GM19238 (cell line): ENCODE measurements at regions not wholly inside any gene's neighbourhood (a gene's known extent, or its start where the extent isn't known, plus 50 kb on each side); places are given as distances from the start of the nearest gene placed in this dataset.

Experiments used
- DNase-seq: peaks from one replicate; pipeline ENCODE4 v3.0.0; 2011; ENCODE audit warnings: low spot score; ENCODE audit not compliant: insufficient read length

DNA sequence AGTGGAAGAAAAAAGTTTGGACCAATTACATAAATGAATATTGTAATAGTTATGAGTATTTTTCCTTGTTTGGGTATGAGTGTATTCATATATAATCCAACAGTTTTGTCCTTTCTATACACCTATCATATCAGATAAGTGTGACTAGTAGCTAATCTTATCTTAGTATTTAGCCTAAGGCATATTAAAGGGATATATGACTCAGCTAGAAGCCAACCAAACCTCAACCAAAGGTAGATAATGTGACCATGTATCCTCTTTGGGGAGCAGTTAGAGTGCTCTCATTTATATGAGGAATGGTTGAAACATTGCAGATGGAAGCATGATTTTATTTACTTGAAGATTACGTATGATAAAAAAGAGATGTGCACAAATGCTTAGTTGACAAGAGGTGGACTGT, 370.0 kb upstream of the CTNND2 start:
- no peak for DNase-seq

DNA sequence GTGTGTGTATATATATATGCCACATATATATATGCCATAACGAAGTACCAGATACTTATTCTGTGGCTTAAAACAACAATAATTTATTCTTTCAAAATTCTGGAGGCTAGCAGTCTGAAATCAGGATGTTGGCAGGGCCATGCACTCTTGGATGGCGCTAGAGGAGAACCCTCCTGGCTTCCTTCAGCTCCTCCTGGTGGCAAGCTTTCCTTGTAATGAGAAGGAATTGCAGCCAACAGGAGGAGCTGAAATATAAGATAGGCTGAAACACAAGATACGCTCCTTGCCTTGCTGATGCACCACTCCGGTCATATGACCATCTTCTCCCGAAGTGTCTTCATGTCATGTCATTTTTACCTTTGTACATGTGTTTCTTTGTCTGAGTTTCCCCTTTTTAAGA, 368.1 kb upstream of the CTNND2 start:
- DNase-seq: no peak

- no peak for DNase-seq
Measured at GRCh38 chr5:12270914-12271313, 366.7 kb upstream of the CTNND2 start.

DNA sequence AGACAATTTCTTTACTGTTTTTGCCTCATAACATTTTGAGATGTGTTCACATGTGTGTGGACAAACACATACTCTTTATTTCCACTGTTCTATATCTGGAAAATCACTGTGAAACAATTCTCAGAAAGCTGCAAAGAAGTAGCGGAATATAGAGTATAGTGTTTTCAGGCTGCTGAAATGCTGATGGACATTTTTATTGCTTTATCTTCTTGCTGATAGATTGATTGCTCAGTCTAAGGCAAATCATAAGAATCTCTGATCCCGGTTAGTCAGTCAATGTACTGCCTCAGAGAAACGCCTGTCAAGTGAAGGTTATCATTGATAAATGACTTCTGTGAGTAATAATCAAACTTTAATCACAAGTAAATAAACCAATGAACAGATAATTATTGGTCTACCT, 364.9 kb upstream of the CTNND2 start:
- DNase-seq: no peak

- DNase-seq: no peak
Measured at GRCh38 chr5:12258549-12258948, 354.3 kb upstream of the CTNND2 start.

DNA sequence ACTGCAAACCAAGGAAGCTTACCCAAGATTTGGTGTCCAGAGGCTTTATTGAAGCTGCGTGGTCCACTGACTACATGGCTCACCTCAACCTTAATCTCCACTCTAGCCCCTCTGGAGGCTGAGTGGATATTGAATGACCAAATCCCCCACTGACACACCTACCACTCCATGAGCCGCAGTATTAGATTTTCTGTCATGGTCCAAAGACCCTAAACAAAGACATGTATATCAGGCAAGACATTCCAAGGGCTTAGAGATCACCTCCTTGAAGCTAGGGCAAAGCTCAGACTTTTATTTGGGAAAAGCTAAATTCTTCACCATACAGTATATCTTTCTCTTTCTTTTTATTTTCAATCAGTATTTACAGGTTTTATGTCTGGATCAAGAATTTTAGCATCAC, 346.2 kb upstream of the CTNND2 start:
- DNase-seq: no peak

GRCh38 chr5:12248831-12249230, 344.6 kb upstream of the CTNND2 start:
- no peak for DNase-seq

- no peak for DNase-seq
Measured at GRCh38 chr5:12246036-12246435, 341.8 kb upstream of the CTNND2 start.

GRCh38 chr5:12245429-12245828, 341.2 kb upstream of the CTNND2 start:
- DNase-seq: no peak

GRCh38 chr5:12242950-12243888, 339.0 kb upstream of the CTNND2 start:
- no peak for DNase-seq

GRCh38 chr5:12237837-12238575, 333.8 kb upstream of the CTNND2 start:
- DNase-seq: no peak

GRCh38 chr5:12230659-12231058, 326.4 kb upstream of the CTNND2 start:
- no peak for DNase-seq

- DNase-seq: no peak
Measured at GRCh38 chr5:12217039-12217438, 312.8 kb upstream of the CTNND2 start.

DNA sequence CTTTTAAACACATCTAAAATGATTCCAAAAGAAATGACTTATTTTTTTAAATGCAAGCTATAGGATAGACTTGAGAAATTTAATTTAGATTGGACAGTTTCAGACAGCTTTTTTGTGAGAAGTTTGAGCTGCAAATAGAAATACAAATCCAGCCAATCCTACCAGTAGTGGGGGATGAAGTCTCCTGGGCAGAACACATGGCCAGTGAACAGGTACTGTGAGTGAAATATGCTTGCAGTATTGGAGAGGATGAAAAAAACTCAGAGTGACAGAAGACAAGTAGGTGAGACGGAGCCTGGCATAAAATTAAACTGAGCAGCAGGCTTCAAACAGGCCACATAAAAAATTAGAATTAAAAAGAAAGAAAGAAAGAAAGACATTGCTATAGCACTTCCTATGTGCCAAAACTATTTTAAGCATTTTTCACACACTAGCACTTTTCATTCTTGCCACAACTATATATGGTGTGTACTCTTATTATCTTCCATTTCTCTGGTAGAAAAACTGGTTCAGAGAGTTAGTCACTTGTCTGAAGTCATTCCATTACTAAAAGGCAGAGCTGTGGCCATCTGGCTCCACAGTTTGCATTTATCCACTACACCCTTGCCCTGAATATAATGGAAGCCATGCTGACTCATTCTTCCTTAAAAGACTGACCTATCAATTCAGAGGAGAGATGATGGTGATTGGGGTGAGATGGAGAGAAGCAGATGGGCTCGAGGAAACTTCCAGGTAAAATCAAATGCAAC, 310.2 kb upstream of the CTNND2 start:
- DNase-seq: no peak

- no peak for DNase-seq
Measured at GRCh38 chr5:12208366-12209100, 304.3 kb upstream of the CTNND2 start.

DNA sequence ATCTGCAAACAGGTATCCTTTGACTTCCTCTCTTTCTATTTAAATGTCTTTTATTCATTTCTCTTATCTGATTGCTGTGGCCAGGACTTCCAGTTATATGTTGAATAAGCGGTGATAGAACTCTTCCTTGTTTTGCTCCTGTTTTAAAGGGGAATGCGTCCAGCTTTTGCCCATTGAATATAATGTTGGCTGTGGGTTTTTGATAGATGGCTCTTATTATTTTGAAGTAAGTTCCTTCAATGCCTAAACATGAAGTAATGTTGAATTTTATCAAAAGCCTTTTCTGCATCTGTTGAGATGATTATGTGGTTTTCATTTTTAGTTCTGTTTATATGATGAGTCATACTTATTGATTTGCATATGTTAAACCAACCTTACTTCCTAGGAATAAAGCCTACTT, 300.5 kb upstream of the CTNND2 start:
- no peak for DNase-seq

- DNase-seq: no peak
Measured at GRCh38 chr5:12193536-12193935, 289.3 kb upstream of the CTNND2 start.

DNA sequence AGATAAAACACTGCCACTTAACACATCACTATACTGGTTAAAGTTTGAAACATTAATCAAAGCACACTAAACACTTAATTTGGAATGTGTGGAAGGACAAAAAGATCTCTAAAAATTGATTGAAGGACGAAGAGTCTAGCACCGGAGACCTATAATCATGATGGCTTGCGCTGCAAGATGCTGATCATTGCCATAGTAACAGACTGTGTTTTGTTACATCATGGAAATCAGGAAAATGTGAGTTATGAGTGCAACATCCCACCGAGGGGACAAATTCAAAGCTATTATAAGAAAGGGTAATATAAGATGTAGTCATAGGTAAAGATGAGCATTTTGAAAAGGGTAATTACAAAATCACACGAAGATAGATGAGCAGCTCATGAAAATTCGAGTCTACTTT, 278.8 kb upstream of the CTNND2 start:
- no peak for DNase-seq

DNA sequence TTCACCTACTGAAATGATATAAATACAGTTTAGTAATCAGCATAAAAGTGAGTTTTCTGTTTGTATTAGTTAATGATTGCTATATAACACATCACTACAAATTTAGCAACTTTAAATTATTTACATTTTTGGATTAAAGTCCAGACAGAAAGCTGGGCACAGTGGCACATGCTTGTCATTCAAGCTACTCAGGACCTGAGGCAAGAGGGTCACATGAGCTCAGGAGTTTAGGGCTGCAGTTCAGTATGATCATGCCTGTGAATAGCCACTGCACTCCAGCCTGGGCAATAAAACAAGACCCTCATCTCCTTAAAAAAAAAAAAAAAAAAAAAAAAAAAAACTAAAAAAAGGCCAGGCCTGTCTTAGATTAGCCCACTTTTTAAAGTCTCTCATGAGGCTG, 273.6 kb upstream of the CTNND2 start:
- no peak for DNase-seq

DNA sequence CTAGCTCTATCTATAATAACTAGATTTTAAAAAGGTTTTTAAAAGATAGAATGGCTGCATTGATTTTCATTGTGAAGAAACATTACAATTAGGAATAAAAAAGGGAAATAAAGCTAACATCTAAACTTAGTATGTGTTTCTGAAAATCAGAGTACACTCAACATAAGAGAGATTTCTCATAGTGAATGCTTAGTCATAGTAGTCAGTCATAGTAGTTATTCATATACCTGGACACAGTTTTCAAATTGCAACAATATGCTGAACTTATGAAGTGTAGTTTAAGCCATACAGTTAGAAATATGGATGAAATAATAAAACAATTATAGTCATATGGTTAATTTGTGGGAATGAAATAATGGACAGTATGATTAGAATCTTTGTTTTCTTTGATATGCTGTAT, 273.0 kb upstream of the CTNND2 start:
- no peak for DNase-seq

DNA sequence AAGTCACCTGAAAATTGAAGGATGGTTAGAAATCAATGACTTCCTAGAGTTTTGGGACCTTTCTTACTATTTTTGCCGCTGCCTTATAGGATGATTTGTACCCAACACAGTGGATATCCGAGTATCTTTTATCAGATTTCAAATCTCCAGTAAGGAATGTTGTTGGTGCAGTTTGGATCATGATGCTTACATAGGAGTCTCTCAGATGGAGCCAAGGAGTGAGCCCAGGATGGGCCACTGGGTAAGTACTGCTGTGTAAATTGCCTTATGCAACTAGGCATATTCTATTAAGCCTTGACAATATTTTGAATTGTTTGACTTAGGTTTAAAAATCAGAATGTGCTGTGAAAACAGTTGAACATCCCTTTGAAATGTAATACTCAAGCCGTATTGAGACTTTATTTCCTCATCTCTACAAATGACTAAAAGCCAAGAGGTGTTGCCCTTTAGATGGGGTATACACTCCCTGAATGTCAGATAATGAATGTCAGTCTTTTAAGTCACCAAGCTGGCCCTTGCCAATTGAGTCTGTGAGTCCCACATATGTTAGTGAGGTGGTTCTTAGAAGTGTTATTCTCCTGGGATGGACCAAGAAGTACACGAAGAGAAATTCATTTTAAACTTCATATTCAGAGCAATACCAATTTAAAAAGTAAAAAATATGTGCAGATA, 271.8 kb upstream of the CTNND2 start:
- no peak for DNase-seq
